K562 (cell line): ENCODE measurements at regions not wholly inside any gene's neighbourhood (a gene's known extent, or its start where the extent isn't known, plus 50 kb on each side); places are given as distances from the start of the nearest gene placed in this dataset.

Experiments
- ATAC-seq: fragments of 200-7000 bp; cut with Tn5 transposase; 3 replicates; pipeline ENCODE4 v1.9.1; 2020; ENCODE audit warnings: moderate library complexity
- BruUV-seq: library from RNA; stranded (reverse); fragments of 400-500 nt; replicated peaks from 2 replicates; lab custom pipeline; 2021; lab: Mats Ljungman, UMichigan
- CTCF ChIA-PET: fragments of 300-600 bp; formaldehyde crosslinking; extraction: SDS; loops from one replicate; lab custom pipeline; 2021; ENCODE audit warnings: low intra/inter-chr PET ratio; lab: Yijun Ruan, JAX
- POLR2A ChIA-PET: fragments of 300-600, 350-650 bp; sonication (Branson Sonifier 250); formaldehyde crosslinking; extraction: SDS; loops from one replicate; lab custom pipeline; 2021; ENCODE audit warnings: antibody characterized with exemption, inconsistent platforms; lab: Yijun Ruan, JAX
- DNase-seq, 4 experiments: peaks; one replicate each; pipeline versions ENCODE4 v3.0.0 to v3.0.0-alpha.2; 2011 to 2018; ENCODE audit warnings: low spot score in 3 of 4, mixed read lengths in 3 of 4; ENCODE audit errors: extremely low read depth in 1 of 4
- FAIRE-seq: peaks from 2 replicates; lab custom pipeline; 2011; peaks lifted over from hg19 to GRCh38; lab: Jason Lieb, UNC
- H2AFZ ChIP-seq: 2 replicates; pipeline ENCODE4 v1.6.0; 2011; ENCODE audit warnings: low read depth, low read length, control low read depth, inconsistent platforms
- H3K27ac ChIP-seq: fragments of 200-600 bp; 3 replicates; pipeline ENCODE4 v1.8.0; 2011; ENCODE audit warnings: low read depth, mild to moderate bottlenecking, control low read depth, inconsistent platforms, low read length, moderate library complexity, mixed read lengths; ENCODE audit errors: extremely low read depth
- H3K27me3 ChIP-seq, 2 experiments: fragments of 300-600 bp in 1 of 2; 2 replicates in 1 of 2; 3 replicates in 1 of 2; pipeline versions ENCODE4 v1.6.0 to v1.8.0; 2011; ENCODE audit warnings: inconsistent platforms in 2 of 2, low read length in 2 of 2, mild to moderate bottlenecking in 1 of 2, mixed read lengths in 1 of 2, moderate library complexity in 1 of 2; ENCODE audit not compliant: control insufficient read depth in 2 of 2, insufficient read depth in 2 of 2
- H3K36me3 ChIP-seq: fragments of 300-600 bp; 3 replicates; pipeline ENCODE4 v1.8.0; 2011; ENCODE audit warnings: mild to moderate bottlenecking, low read length, inconsistent platforms; ENCODE audit not compliant: control insufficient read depth, insufficient read depth
- H3K4me1 ChIP-seq, 2 experiments: fragments of 200-600 bp in 1 of 2; replicated peaks in 1 of 2; 2 replicates in 1 of 2; 3 replicates in 1 of 2; pipeline versions ENCODE4 v1.5.1 to v1.8.0; 2011; ENCODE audit warnings: inconsistent platforms in 2 of 2, low read length in 2 of 2, mild to moderate bottlenecking in 1 of 2, mixed read lengths in 1 of 2, moderate library complexity in 1 of 2; ENCODE audit not compliant: control insufficient read depth in 2 of 2, insufficient read depth in 2 of 2
- H3K4me2 ChIP-seq: 2 replicates; pipeline ENCODE4 v1.6.1; 2011; ENCODE audit warnings: low read length, control low read depth, inconsistent platforms, mixed read lengths; ENCODE audit not compliant: insufficient read depth
- H3K4me3 ChIP-seq: fragments of 200-600 bp; sonication (generic), shearing (Covaris generic); 2 replicates; pipeline ENCODE4 v1.5.1; 2016; ENCODE audit warnings: control low read depth, inconsistent platforms
- H3K79me2 ChIP-seq: fragments of 200-600 bp; 3 replicates; pipeline ENCODE4 v1.8.0; 2011; ENCODE audit warnings: low read length, inconsistent platforms; ENCODE audit not compliant: control insufficient read depth, insufficient read depth
- H3K9ac ChIP-seq, 2 experiments: 2 replicates each; pipeline versions ENCODE4 v1.6.0 to v1.6.1; 2011; ENCODE audit warnings: low read depth in 2 of 2, low read length in 2 of 2, control low read depth in 1 of 2, inconsistent platforms in 1 of 2, mild to moderate bottlenecking in 1 of 2, mixed read lengths in 1 of 2; ENCODE audit not compliant: insufficient read depth in 1 of 2
- H3K9me1 ChIP-seq: one replicate; pipeline ENCODE4 v1.6.0; 2011; ENCODE audit warnings: inconsistent platforms, mild to moderate bottlenecking, low read length, moderate library complexity; ENCODE audit not compliant: control insufficient read depth, insufficient read depth
- H3K9me3 ChIP-seq: replicated peaks from 2 replicates; pipeline ENCODE4 v1.5.1; 2011; ENCODE audit warnings: low read depth, low read length, inconsistent platforms; ENCODE audit not compliant: control insufficient read depth, insufficient read depth
- H4K20me1 ChIP-seq: replicated peaks from 2 replicates; pipeline ENCODE4 v1.6.1; 2011; ENCODE audit warnings: low read length, inconsistent platforms, mixed read lengths; ENCODE audit not compliant: control insufficient read depth, insufficient read depth
- GATAD2A ChIP-seq: fragments of 450-650 bp; IDR thresholded peaks from 2 replicates; pipeline ENCODE4 v1.6.1; 2017
- PATZ1 ChIP-seq: fragments of 250-450 bp; sonication (Bioruptor Pico); IDR thresholded peaks from 2 replicates; pipeline ENCODE4 v1.5.0; 2020; ENCODE audit warnings: mild to moderate bottlenecking, borderline replicate concordance
- TCF3 ChIP-seq: sonication (generic); formaldehyde crosslinking; IDR thresholded peaks from 2 replicates; pipeline ENCODE4 v1.4.0; 2020; ENCODE audit warnings: mild to moderate bottlenecking, missing genetic modification reagents
- WGBS: fragments of 100-300 bp; shearing (Covaris generic); methylation state at CpG from one replicate; pipeline ENCODE4 v1.1.6; 2016; ENCODE audit warnings: low coverage, mixed read lengths; ENCODE audit not compliant: insufficient coverage; ENCODE audit errors: missing lambda C conversion rate; 5-methylcytosine and 5-hydroxymethylcytosine counted together
- in situ Hi-C: fragments of 300-500 bp; cut with MboI; formaldehyde crosslinking; loops from 4 replicates; pipeline ENCODE4 v1.15.0; 2018; ENCODE audit warnings: inconsistent platforms, mixed read lengths
- intact Hi-C: fragments of 100-400 bp; cut with micrococcal nuclease; formaldehyde crosslinking; loops from 2 replicates; pipeline ENCODE4 v1.14.2; 2022

DNA sequence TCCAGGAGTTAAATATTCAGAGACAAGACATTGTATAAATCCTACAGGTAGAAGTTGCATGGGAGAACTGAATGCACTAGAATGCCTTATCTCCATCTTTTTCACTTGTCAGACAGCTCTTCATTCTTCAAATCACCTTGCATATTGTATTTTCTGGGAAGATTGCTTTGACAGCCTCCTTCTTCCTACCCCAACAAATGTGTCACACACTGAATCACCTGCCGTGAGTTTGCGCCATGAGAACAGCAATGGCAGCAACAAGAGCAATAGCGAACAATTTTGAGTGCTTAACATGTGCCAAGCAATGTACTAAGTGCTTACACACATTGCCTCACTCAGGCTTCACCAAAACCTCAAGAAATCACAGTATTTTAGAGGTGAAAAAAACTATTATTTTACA lies 161.3 kb upstream of the REG3G start:
- no peaks in the 10 kb centered on the region for H3K4me1 ChIP-seq
- in situ Hi-C loops, result no loop called here
- no peak overlapping the region for H3K27ac ChIP-seq
- H3K4me3 ChIP-seq, result no peak overlapping the region
- no peaks in the 10 kb centered on the region for H3K79me2 ChIP-seq
- H3K36me3 ChIP-seq, result no peaks in the 10 kb centered on the region
- DNase-seq (no peak), FAIRE-seq (no peak), ATAC-seq (no peak)
- H3K4me2 ChIP-seq, result no peak overlapping the region
- intact Hi-C loops, result no loop called here
- no peak for TF ChIP-seq GATAD2A
- POLR2A ChIA-PET, result no interaction called here
- H2AFZ ChIP-seq, result no peak overlapping the region
- no peaks in the 10 kb centered on the region for H4K20me1 ChIP-seq
- WGBS, result 0% methylated on average over 3 of the region's 3 CpGs
- no peaks in the 10 kb centered on the region for H3K9me3 ChIP-seq
- no peak overlapping the region for H3K9ac ChIP-seq
- CTCF ChIA-PET, result no interaction called here
- H3K9me1 ChIP-seq, result no peaks in the 10 kb centered on the region
- BruUV-seq, result no TSS peak
- H3K27me3 ChIP-seq, result no peaks in the 10 kb centered on the region

GRCh38 chr2:78865667-78866066 lies 159.8 kb upstream of the REG3G start:
- Histone ChIP-seq H4K20me1 (no peaks in the 10 kb centered on the region), H3K9ac (no peak overlapping the region), H2AFZ (no peak overlapping the region), H3K79me2 (no peaks in the 10 kb centered on the region), H3K4me2 (no peak overlapping the region), H3K27me3 (no peaks in the 10 kb centered on the region), H3K4me3 (no peak overlapping the region), H3K9me1 (no peaks in the 10 kb centered on the region), H3K27ac (no peak overlapping the region), H3K4me1 (no peaks in the 10 kb centered on the region), H3K9me3 (no peaks in the 10 kb centered on the region), H3K36me3 (no peaks in the 10 kb centered on the region)
- no TSS peak for BruUV-seq
- ChIA-PET POLR2A (no interaction called here), CTCF (no interaction called here)
- TF ChIP-seq PATZ1, result no peak
- TF ChIP-seq TCF3, result no peak
- ATAC-seq, result no peak
- FAIRE-seq, result no peak
- intact Hi-C loops, result no loop called here
- WGBS, result under 1% methylated on average over 10 of the region's 10 CpGs
- DNase-seq, result no peak
- in situ Hi-C loops, result no loop called here
